HS-5 (cell line): ENCODE measurements at regions not wholly inside any gene's neighbourhood (a gene's known extent, or its start where the extent isn't known, plus 50 kb on each side); places are given as distances from the start of the nearest gene placed in this dataset.
"Not testable (repeated sequence)": the region's sequence is repeated elsewhere in the genome, so short reads cannot be mapped to it uniquely, and the experiment has no call there.

Source experiments
- DNase-seq: peaks from one replicate; pipeline ENCODE4 v3.0.0-alpha.2; 2012; ENCODE audit warnings: low read depth

- DNase-seq, result no peak
These were observed 783.1 kb downstream of the GBE1 start for GRCh38 chr3:80978216-80978969.

- DNase-seq, result no peak
These were observed 791.2 kb downstream of the GBE1 start for GRCh38 chr3:80970292-80970691.

DNA sequence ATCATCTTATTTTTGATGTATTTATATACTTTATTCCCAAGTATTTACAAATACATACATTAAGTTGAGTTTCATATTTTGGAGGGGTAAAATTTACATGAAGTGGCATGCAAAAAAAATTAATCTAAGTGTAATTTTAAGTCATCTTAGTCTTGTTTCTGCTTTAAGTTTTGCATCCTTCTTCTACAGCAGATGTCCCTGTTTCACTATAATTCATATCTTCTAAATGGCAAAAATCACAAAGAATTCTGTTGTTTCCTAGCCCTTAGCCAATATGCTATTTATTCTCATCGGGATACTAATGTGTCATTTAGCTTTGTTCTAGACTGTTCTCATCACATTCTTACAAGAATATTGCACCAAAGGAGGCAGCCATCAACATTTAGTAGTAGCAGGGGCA, 831.9 kb downstream of the GBE1 start:
- no peak for DNase-seq

GRCh38 chr3:80914854-80915253, 846.6 kb downstream of the GBE1 start:
- no peak for DNase-seq

GRCh38 chr3:80898211-80898610, 863.2 kb downstream of the GBE1 start:
- DNase-seq, result no peak

DNA sequence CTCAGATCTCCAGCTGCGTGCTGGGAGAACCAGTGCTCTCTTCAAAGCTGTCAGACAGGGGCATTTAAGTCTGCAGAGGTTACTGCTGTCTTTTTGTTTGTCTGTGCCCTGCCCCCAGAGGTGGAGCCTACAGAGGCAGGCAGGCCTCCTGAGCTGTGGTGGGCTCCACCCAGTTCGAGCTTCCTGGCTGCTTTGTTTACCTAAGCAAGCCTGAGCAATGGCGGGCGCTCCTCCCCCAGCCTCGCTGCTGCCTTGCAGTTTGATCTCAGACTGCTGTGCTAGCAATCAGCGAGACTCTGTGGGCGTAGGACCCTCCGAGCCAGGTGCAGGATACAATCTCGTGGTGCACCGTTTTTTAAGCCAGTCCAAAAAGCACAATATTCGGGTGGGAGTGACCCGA, 864.4 kb downstream of the GBE1 start:
- DNase-seq, result not testable (repeated sequence)

DNA sequence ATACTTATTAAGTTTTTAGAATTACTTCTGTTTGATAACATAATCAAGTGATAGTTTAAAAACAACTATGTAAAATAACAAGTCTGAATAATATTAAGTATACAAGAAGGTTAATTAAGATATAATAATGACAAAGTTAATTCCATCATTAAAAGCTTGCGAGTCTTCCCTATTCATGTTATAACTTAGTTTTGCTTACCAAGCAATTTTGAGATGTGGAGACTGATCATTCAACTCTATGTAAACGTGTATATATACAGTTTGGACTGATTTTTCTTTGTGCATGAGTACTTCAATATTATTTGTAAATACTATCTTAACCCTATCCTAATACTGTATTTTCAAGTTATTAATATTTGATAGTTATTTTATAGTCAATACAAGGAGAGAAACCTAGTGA, 870.9 kb downstream of the GBE1 start:
- no peak for DNase-seq

DNA sequence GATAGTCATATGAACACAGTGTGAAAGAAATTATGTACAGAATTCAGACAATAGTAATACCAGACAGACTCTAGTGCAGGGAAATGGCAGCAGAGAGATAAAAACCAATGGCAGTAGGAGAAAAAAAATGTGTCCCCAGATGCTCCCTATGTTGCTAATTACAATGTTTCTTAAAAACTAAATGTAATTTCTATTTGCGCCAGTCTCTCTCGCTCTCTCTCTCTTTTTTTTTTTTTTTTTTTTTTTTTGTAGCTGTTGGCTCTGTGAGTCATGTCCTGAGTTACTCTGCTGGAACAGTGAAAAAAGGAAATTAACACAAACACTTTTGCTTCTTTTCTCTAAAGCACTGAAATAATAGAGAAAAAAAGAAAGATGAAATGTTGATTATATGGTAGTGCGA, 871.9 kb downstream of the GBE1 start:
- no peak for DNase-seq

DNA sequence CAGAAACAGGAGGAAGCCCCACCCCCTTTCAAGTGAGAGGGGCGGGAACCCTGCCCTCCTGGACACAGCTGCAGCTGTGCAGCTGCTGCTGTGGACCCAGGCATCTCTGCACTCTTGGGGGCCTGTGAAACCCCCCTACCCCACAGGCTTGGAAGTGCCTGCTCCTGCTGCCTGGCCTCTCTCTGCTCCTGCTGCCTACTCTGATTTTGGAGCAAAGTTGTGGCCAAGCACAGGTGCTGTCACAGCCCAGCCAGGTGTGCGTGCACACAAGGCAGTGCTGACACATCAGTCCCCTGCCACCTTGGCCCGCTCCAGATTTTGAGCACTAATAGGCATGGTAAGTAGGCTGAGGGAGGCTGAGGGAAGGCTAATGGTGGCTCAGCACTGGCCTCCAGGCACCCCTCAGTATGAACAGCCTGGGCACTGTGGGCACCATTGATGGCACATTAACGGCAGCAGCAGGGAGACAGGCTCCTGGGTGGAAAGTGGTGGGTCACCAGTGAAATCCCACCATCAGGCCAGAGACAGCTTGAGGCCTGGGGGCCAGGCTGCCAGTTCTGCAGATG, 890.9 kb downstream of the GBE1 start:
- no peak for DNase-seq

- DNase-seq, result no peak
These were observed 906.0 kb downstream of the GBE1 start for GRCh38 chr3:80855482-80855881.

- no peak for DNase-seq
These were observed 925.0 kb downstream of the GBE1 start for GRCh38 chr3:80836395-80836794.

- DNase-seq, result no peak
These were observed 953.9 kb downstream of the GBE1 start for GRCh38 chr3:80807577-80807976.

- no peak for DNase-seq
These were observed 954.8 kb downstream of the GBE1 start for GRCh38 chr3:80806673-80807072.

- DNase-seq, result no peak
These were observed 972.5 kb downstream of the GBE1 start for GRCh38 chr3:80788914-80789313.

DNA sequence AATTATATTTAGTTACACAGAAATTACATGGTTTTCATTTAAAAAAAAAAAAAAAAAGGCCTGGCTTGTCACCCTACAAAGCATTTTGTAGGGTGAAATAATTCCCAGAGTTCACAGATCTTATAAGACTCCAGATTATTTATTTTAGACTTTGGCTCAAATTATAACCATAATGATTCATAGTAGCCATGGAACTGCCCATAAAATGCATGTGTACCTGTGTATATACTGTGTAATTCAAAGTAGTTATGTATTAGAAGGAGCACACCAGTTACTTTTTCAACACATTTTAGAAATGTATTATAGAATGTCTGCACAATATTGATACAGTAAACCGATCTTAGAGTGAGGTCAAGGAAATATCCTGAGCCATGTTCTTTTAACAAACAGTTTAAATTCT, 975.6 kb downstream of the GBE1 start:
- no peak for DNase-seq

DNA sequence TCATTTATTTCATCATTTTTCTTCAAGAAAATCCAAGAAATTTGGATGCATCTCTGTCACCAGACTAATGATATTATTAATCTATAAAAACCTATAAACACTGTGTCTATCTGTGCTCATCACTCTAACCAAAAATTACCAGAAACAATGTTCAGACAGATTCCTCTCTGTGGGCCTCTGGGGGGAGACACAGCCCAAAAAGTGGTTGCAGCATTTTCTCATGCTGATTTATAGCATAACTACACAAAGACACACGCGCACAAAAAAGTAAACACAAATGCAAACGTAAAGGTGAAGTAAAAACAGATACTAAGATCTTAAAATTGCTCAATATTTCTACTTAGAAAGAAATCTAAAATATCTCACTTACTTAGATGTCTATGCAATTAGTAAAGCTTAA, 976.0 kb downstream of the GBE1 start:
- DNase-seq, result no peak

- DNase-seq, result no peak
These were observed 990.4 kb downstream of the GBE1 start for GRCh38 chr3:80771085-80771484.

GRCh38 chr3:80770106-80771074, 991.1 kb downstream of the GBE1 start:
- DNase-seq, result no peak

DNA sequence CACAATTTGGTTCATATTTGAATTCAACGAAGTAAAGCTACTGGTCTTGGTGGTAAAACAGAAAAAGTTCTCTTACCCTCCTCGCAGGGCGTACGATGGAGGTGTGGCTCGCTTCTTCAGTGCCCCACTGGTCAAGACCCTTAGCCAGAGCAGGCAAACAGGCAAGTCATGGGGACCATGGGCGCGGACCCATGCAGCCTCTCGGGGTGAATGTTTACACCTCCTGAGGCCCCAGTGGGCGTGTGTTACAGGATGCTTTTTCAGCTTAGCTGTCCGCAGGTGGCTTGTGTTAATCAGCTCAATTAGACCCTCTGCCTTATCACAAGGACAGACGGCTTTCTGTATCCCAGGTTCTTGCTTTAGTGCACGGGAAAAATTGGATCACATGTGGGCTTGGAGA, 991.8 kb downstream of the GBE1 start:
- DNase-seq, result no peak

- DNase-seq, result no peak
These were observed 993.8 kb downstream of the GBE1 start for GRCh38 chr3:80767604-80768003.

DNA sequence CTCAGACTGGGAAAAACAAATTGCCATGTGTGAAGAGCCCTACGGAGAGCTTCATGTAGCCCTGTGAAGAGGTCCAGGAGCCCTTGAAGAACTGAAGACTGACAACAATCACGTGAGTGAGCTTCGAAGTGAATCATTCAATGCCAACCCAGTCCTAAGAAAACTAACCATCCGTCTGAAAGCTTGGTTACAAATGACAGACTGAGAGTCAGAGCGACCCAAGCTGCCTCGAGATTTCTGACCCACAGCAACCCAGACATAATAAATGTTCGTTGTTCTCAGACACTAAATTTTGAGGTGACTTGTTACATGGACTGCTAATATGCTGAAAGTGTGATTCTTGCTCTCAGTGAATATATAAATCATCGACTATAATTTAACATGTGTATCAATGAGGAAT, 987.2 kb upstream of the ROBO1 start:
- no peak for DNase-seq

DNA sequence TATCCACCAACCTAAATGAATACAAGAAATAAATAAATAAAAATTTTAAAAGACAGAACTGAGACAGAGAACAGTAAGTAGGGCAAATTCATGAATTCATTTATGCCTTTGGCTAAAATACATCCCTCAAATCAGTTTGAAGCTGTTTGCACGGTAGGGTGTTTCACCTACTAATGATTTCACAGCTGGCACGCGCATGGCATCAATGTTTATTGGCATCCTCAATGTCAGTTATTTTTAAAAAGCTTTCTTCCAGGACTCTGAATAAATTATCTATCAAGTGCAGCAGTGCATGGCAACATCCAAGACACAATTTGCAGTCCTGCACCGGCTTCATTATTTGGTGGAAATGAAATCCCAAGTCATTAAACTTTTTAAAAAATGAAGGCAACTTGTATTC, 985.2 kb upstream of the ROBO1 start:
- no peak for DNase-seq

DNA sequence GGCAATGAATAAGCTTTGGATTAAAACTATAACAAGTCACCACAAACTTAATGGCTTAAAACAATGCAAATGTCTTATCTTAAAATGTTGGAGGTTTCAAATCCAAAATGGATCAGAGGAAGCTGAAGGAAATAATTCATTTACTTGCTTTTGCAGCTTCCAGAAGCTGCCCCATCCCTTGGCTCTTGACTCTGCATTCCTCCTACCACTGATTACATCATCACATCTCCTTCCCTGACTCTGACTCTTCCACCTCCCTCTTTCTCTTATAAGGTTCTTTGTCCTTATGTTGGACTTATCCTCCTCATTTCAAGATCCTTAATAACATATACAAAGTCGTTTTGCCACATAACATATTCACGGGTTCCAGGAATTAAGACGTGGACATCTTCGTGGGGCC, 982.8 kb upstream of the ROBO1 start:
- DNase-seq, result no peak
